ENCODE measurements at regions not wholly inside any gene's neighbourhood (a gene's known extent, or its start where the extent isn't known, plus 50 kb on each side); places are given as distances from the start of the nearest gene placed in this dataset.

DNA sequence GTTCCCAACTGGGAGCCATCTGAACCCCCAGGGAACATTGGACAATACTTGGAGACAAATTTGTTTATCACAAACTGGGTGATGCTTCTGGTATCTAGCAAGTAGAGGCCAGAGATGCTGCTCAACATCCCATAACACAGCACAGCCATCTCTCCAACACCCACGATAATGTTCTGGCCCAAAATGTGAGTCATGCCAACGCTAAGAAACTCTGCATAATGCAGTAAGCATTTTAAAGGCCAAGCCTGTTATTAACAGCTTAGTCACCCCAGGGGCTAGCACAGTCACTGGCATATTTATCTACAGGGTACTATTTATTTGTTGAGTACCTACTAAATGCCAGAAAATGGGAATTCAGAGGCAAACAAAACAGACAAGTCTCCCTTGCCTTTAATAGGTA is 873.1 kb upstream of the TMEM132C start:
- H3K9me3 ChIP-seq (replicated peaks; ENCODE audit: control insufficient read depth, insufficient read depth, low read length), result peaks cover 4% of the 10 kb centered on the region
- FAIRE-seq (no peak), DNase-seq (ENCODE audit: low read depth, low spot score) (no peak)
- TF ChIP-seq EZH2 (IDR thresholded peaks at IDR 0.05; ENCODE audit: borderline replicate concordance, low read depth, low read length, severe bottlenecking) (no peak), MYC (IDR thresholded peaks at IDR 0.05; ENCODE audit: low read depth, low read length) (no peak), POLR2AphosphoS5 (IDR thresholded peaks at IDR 0.05; ENCODE audit: insufficient read depth, low read depth, low read length) (no peak), GATA2 (IDR thresholded peaks at IDR 0.05; ENCODE audit: insufficient read depth, insufficient read length, low read depth, low read length) (no peak), POLR2A (IDR thresholded peaks at IDR 0.05; ENCODE audit: low read depth, low read length) (no peak), JUN (IDR thresholded peaks at IDR 0.05; ENCODE audit: borderline replicate concordance, insufficient read depth, insufficient read length, low read depth) (no peak), FOS (IDR thresholded peaks at IDR 0.05; ENCODE audit: borderline replicate concordance, insufficient read depth, low read length) (no peak)
- TF ChIP-seq, protein P1, sequence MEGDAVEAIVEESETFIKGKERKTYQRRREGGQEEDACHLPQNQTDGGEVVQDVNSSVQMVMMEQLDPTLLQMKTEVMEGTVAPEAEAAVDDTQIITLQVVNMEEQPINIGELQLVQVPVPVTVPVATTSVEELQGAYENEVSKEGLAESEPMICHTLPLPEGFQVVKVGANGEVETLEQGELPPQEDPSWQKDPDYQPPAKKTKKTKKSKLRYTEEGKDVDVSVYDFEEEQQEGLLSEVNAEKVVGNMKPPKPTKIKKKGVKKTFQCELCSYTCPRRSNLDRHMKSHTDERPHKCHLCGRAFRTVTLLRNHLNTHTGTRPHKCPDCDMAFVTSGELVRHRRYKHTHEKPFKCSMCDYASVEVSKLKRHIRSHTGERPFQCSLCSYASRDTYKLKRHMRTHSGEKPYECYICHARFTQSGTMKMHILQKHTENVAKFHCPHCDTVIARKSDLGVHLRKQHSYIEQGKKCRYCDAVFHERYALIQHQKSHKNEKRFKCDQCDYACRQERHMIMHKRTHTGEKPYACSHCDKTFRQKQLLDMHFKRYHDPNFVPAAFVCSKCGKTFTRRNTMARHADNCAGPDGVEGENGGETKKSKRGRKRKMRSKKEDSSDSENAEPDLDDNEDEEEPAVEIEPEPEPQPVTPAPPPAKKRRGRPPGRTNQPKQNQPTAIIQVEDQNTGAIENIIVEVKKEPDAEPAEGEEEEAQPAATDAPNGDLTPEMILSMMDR (IDR thresholded peaks at IDR 0.05; ENCODE audit: extremely low read depth in 1 of 2, insufficient read depth in 1 of 2, low read depth in 1 of 2, low read length in 2 of 2), result no peak
- TF ChIP-seq, protein P2, sequence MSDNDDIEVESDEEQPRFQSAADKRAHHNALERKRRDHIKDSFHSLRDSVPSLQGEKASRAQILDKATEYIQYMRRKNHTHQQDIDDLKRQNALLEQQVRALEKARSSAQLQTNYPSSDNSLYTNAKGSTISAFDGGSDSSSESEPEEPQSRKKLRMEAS (IDR thresholded peaks at IDR 0.05; ENCODE audit: insufficient read depth, insufficient read length), result no peak
- no peaks in the 10 kb centered on the region for H3K36me3 ChIP-seq (ENCODE audit: control insufficient read depth in 2 of 2, extremely low read depth in 1 of 2, insufficient read depth in 2 of 2, low read length in 2 of 2)
- H3K4me1 ChIP-seq (ENCODE audit: control insufficient read depth, extremely low read depth, insufficient read depth, low read length), result no peaks in the 10 kb centered on the region
- H3K9ac ChIP-seq (replicated peaks; ENCODE audit: extremely low read depth, insufficient read depth, low read length), result no peak overlapping the region
- BruUV-seq (replicated peaks), result no TSS peak
- ChIA-PET CTCF (no interaction called here), POLR2A (no interaction called here)
- no peaks in the 10 kb centered on the region for H4K20me1 ChIP-seq (replicated peaks; ENCODE audit: control insufficient read depth, extremely low read depth, insufficient read depth, low read length)
- no peaks in the 10 kb centered on the region for H3K9me1 ChIP-seq (replicated peaks; ENCODE audit: control insufficient read depth, extremely low read depth, insufficient read depth, low read length)
- dilution Hi-C loops (cut with MboI; ENCODE audit: extremely low pct_ligation_motif_present, low sequenced_read_pairs) (no loop called here), intact Hi-C loops (cut with micrococcal nuclease) (no loop called here)
- no peak overlapping the region for H3K4me3 ChIP-seq (replicated peaks in 1 of 3; ENCODE audit: insufficient read depth in 1 of 3, low read depth in 1 of 3, low read length in 3 of 3)
- H3K79me2 ChIP-seq (ENCODE audit: control insufficient read depth, insufficient read depth, low read length), result no peaks in the 10 kb centered on the region
- H3K4me2 ChIP-seq (ENCODE audit: insufficient read depth, low read length), result no peak overlapping the region
- no peak overlapping the region for H3K27ac ChIP-seq (ENCODE audit: insufficient read depth, low read depth, low read length)
- no peaks in the 10 kb centered on the region for H3K27me3 ChIP-seq (ENCODE audit: control insufficient read depth in 2 of 2, insufficient read depth in 2 of 2, low read length in 2 of 2)
- no peak overlapping the region for H2AFZ ChIP-seq (ENCODE audit: low read depth, low read length)

Measured in endothelial cell of umbilical vein (primary cell).